ENCODE measurements at regions not wholly inside any gene's neighbourhood (a gene's known extent, or its start where the extent isn't known, plus 50 kb on each side); places are given as distances from the start of the nearest gene placed in this dataset.
"Not testable (repeated sequence)": the region's sequence is repeated elsewhere in the genome, so short reads cannot be mapped to it uniquely, and the experiment has no call there.

- Histone ChIP-seq H3K4me2 (no peak overlapping the region), H3K27me3 (ENCODE audit: insufficient read depth, low read depth) (no peaks in the 10 kb centered on the region), H2AFZ (ENCODE audit: low read depth) (no peak overlapping the region), H3K27ac (no peak overlapping the region), H4K20me1 (ENCODE audit: insufficient read depth) (no peaks in the 10 kb centered on the region), H3K4me1 (ENCODE audit: low read depth, poor library complexity, severe bottlenecking) (no peaks in the 10 kb centered on the region), H3K4me3 (IDR thresholded peaks at IDR 0.05; ENCODE audit: insufficient read depth, low read depth, low read length) (no peak overlapping the region), H3K36me3 (ENCODE audit: insufficient read depth) (no peaks in the 10 kb centered on the region), H3K79me2 (ENCODE audit: insufficient read depth, low read depth) (no peaks in the 10 kb centered on the region), H3K9ac (no peak overlapping the region)
- TF ChIP-seq, protein P1, sequence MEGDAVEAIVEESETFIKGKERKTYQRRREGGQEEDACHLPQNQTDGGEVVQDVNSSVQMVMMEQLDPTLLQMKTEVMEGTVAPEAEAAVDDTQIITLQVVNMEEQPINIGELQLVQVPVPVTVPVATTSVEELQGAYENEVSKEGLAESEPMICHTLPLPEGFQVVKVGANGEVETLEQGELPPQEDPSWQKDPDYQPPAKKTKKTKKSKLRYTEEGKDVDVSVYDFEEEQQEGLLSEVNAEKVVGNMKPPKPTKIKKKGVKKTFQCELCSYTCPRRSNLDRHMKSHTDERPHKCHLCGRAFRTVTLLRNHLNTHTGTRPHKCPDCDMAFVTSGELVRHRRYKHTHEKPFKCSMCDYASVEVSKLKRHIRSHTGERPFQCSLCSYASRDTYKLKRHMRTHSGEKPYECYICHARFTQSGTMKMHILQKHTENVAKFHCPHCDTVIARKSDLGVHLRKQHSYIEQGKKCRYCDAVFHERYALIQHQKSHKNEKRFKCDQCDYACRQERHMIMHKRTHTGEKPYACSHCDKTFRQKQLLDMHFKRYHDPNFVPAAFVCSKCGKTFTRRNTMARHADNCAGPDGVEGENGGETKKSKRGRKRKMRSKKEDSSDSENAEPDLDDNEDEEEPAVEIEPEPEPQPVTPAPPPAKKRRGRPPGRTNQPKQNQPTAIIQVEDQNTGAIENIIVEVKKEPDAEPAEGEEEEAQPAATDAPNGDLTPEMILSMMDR (conservative IDR thresholded peaks at IDR 0.05; ENCODE audit: low read depth, low read length): no peak
Observed at GRCh38 chr2:163909411-163910080, 173.7 kb upstream of the FIGN start.

DNA sequence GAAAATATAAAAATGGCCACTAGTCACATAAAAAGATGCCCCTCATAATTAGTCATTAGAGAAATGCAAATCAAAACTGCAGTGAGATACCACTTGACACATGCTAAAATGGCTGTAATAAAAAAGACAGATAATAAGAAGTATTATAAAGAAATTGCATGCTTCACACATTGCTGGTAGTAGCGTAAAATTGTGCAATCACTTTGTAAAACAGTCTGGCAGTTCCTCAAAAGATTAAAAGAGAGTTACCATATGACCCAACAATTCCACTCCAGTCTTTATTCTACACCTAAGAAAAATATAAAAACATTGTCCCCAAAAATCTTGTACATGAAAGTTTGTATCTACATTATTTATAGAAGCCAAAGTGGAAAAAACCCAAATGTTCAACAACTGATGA lies 170.6 kb upstream of the FIGN start:
- no peaks in the 10 kb centered on the region for H3K27me3 ChIP-seq (ENCODE audit: insufficient read depth, low read depth)
- H3K79me2 ChIP-seq (ENCODE audit: insufficient read depth, low read depth): no peaks in the 10 kb centered on the region
- H3K4me2 ChIP-seq: no peak overlapping the region
- TF ChIP-seq, protein P1 (conservative IDR thresholded peaks at IDR 0.05; ENCODE audit: low read depth, low read length): no peak
- H3K4me1 ChIP-seq (ENCODE audit: low read depth, poor library complexity, severe bottlenecking): no peaks in the 10 kb centered on the region
- no peaks in the 10 kb centered on the region for H4K20me1 ChIP-seq (ENCODE audit: insufficient read depth)
- H3K4me3 ChIP-seq (IDR thresholded peaks at IDR 0.05; ENCODE audit: insufficient read depth, low read depth, low read length): no peak overlapping the region
- H2AFZ ChIP-seq (ENCODE audit: low read depth): no peak overlapping the region
- no peak overlapping the region for H3K27ac ChIP-seq
- no peak overlapping the region for H3K9ac ChIP-seq
- no peaks in the 10 kb centered on the region for H3K36me3 ChIP-seq (ENCODE audit: insufficient read depth)

GRCh38 chr2:163897799-163898198 lies 162.0 kb upstream of the FIGN start:
- no peak overlapping the region for H3K4me3 ChIP-seq (IDR thresholded peaks at IDR 0.05; ENCODE audit: insufficient read depth, low read depth, low read length)
- H3K36me3 ChIP-seq (ENCODE audit: insufficient read depth): no peaks in the 10 kb centered on the region
- no peaks in the 10 kb centered on the region for H4K20me1 ChIP-seq (ENCODE audit: insufficient read depth)
- no peaks in the 10 kb centered on the region for H3K27me3 ChIP-seq (ENCODE audit: insufficient read depth, low read depth)
- no peak overlapping the region for H3K9ac ChIP-seq
- TF ChIP-seq, protein P1 (conservative IDR thresholded peaks at IDR 0.05; ENCODE audit: low read depth, low read length): no peak
- no peak overlapping the region for H2AFZ ChIP-seq (ENCODE audit: low read depth)
- no peaks in the 10 kb centered on the region for H3K79me2 ChIP-seq (ENCODE audit: insufficient read depth, low read depth)
- H3K27ac ChIP-seq: no peak overlapping the region
- no peak overlapping the region for H3K4me2 ChIP-seq
- H3K4me1 ChIP-seq (ENCODE audit: low read depth, poor library complexity, severe bottlenecking): no peaks in the 10 kb centered on the region

- H3K4me3 ChIP-seq (IDR thresholded peaks at IDR 0.05; ENCODE audit: insufficient read depth, low read depth, low read length); H3K4me2 ChIP-seq; H3K4me1 ChIP-seq (ENCODE audit: low read depth, poor library complexity, severe bottlenecking); H3K79me2 ChIP-seq (ENCODE audit: insufficient read depth, low read depth); H4K20me1 ChIP-seq (ENCODE audit: insufficient read depth); H3K9ac ChIP-seq; H3K27ac ChIP-seq; H3K27me3 ChIP-seq (ENCODE audit: insufficient read depth, low read depth); H2AFZ ChIP-seq (ENCODE audit: low read depth); H3K36me3 ChIP-seq (ENCODE audit: insufficient read depth): not testable (repeated sequence)
Observed at GRCh38 chr2:163893444-163893843, 157.6 kb upstream of the FIGN start.

DNA sequence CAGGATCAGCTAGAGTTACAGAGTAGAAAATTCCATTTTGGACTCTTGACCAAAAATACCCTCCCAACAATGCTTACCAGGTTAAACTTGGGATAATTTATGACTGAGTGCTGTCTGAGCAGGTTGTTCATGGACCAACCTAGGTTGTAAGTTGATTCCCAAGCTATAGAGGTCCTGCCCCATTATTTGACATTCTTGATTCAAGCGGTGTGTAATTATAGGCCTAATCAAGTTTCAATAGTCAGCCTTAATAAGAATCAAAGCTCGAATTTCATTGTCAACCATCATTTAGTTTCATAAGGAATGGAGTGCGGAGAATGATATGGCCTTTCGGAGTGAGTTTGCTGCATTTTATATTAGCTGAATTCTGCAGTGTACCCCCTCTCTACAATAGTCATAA lies 152.8 kb upstream of the FIGN start:
- no peaks in the 10 kb centered on the region for H4K20me1 ChIP-seq (ENCODE audit: insufficient read depth)
- H3K36me3 ChIP-seq (ENCODE audit: insufficient read depth): no peaks in the 10 kb centered on the region
- no peaks in the 10 kb centered on the region for H3K4me1 ChIP-seq (ENCODE audit: low read depth, poor library complexity, severe bottlenecking)
- H3K4me3 ChIP-seq (IDR thresholded peaks at IDR 0.05; ENCODE audit: insufficient read depth, low read depth, low read length): no peak overlapping the region
- TF ChIP-seq, protein P1 (conservative IDR thresholded peaks at IDR 0.05; ENCODE audit: low read depth, low read length): no peak
- H2AFZ ChIP-seq (ENCODE audit: low read depth): no peak overlapping the region
- H3K27me3 ChIP-seq (ENCODE audit: insufficient read depth, low read depth): no peaks in the 10 kb centered on the region
- H3K4me2 ChIP-seq: no peak overlapping the region
- H3K27ac ChIP-seq: no peak overlapping the region
- no peaks in the 10 kb centered on the region for H3K79me2 ChIP-seq (ENCODE audit: insufficient read depth, low read depth)
- no peak overlapping the region for H3K9ac ChIP-seq
